H9 (cell line): ENCODE measurements at regions not wholly inside any gene's neighbourhood (a gene's known extent, or its start where the extent isn't known, plus 50 kb on each side); places are given as distances from the start of the nearest gene placed in this dataset.
"Not testable (repeated sequence)": the region's sequence is repeated elsewhere in the genome, so short reads cannot be mapped to it uniquely, and the experiment has no call there.

Experiments
- DNase-seq: peaks from one replicate; pipeline ENCODE4 v3.0.0-alpha.2; 2017
- H2AFZ ChIP-seq: one replicate; pipeline ENCODE4 v1.6.1; 2013; ENCODE audit warnings: mild to moderate bottlenecking, low read length, control low read depth, moderate library complexity
- H2AK5ac ChIP-seq: 2 replicates; pipeline ENCODE4 v1.6.1; 2013; ENCODE audit warnings: low read length, control low read depth, mixed read lengths; ENCODE audit not compliant: insufficient read length
- H2BK120ac ChIP-seq: one replicate; pipeline ENCODE4 v1.6.1; 2013; ENCODE audit warnings: low read depth, mild to moderate bottlenecking, low read length, control low read depth, inconsistent platforms; ENCODE audit not compliant: poor library complexity, severe bottlenecking
- H2BK12ac ChIP-seq: 2 replicates; pipeline ENCODE4 v1.6.1; 2013; ENCODE audit warnings: low read length, control low read depth, mixed read lengths, low read depth; ENCODE audit not compliant: insufficient read length
- H2BK15ac ChIP-seq: 2 replicates; pipeline ENCODE4 v1.6.1; 2013; ENCODE audit warnings: low read depth, low read length, control low read depth
- H2BK20ac ChIP-seq: one replicate; pipeline ENCODE4 v1.6.1; 2013; ENCODE audit warnings: low read depth, mild to moderate bottlenecking, low read length, control low read depth, inconsistent platforms; ENCODE audit not compliant: poor library complexity, severe bottlenecking
- H2BK5ac ChIP-seq: 2 replicates; pipeline ENCODE4 v1.6.1; 2013; ENCODE audit warnings: low read length, control low read depth, mixed read lengths; ENCODE audit not compliant: insufficient read length
- H3K14ac ChIP-seq: 2 replicates; pipeline ENCODE4 v1.6.1; 2013; ENCODE audit warnings: low read length, control low read depth; ENCODE audit not compliant: insufficient read depth
- H3K18ac ChIP-seq: 2 replicates; pipeline ENCODE4 v1.6.1; 2013; ENCODE audit warnings: low read depth, mild to moderate bottlenecking, mixed read lengths, low read length, control low read depth; ENCODE audit not compliant: insufficient read length
- H3K23ac ChIP-seq: 2 replicates; pipeline ENCODE4 v1.6.1; 2013; ENCODE audit warnings: low read length, control low read depth, mixed read lengths, low read depth; ENCODE audit not compliant: insufficient read length
- H3K23me2 ChIP-seq: 2 replicates; pipeline ENCODE4 v1.6.1; 2013; ENCODE audit warnings: low read depth, mild to moderate bottlenecking, mixed read lengths, low read length, control low read depth; ENCODE audit not compliant: insufficient read length, poor library complexity, severe bottlenecking
- H3K27ac ChIP-seq: 2 replicates; pipeline ENCODE4 v1.5.1; 2013; ENCODE audit warnings: low read length, control low read depth, mixed read lengths, low read depth; ENCODE audit not compliant: insufficient read length
- H3K27me3 ChIP-seq: 2 replicates; pipeline ENCODE4 v1.6.1; 2013; ENCODE audit warnings: low read length, control low read depth, inconsistent platforms; ENCODE audit not compliant: insufficient read depth
- H3K4ac ChIP-seq: 2 replicates; pipeline ENCODE4 v1.6.1; 2013; ENCODE audit warnings: low read depth, mild to moderate bottlenecking, control low read depth, inconsistent platforms, low read length, moderate library complexity
- H3K4me1 ChIP-seq: 2 replicates; pipeline ENCODE4 v1.6.1; 2013; ENCODE audit warnings: low read length, control low read depth, inconsistent platforms; ENCODE audit not compliant: insufficient read depth
- H3K4me2 ChIP-seq: 2 replicates; pipeline ENCODE4 v1.6.1; 2013; ENCODE audit warnings: low read length, control low read depth, mixed read lengths; ENCODE audit not compliant: insufficient read length, insufficient read depth
- H3K56ac ChIP-seq: 2 replicates; pipeline ENCODE4 v1.6.1; 2013; ENCODE audit warnings: low read depth, mild to moderate bottlenecking, mixed read lengths, low read length, control low read depth; ENCODE audit not compliant: insufficient read length
- H3K79me1 ChIP-seq: 2 replicates; pipeline ENCODE4 v1.6.1; 2013; ENCODE audit warnings: low read depth, mild to moderate bottlenecking, moderate library complexity, low read length, control low read depth, inconsistent platforms; ENCODE audit not compliant: insufficient read depth, poor library complexity, severe bottlenecking
- H3K79me2 ChIP-seq: 2 replicates; pipeline ENCODE4 v1.6.1; 2013; ENCODE audit warnings: low read length, control low read depth, inconsistent platforms; ENCODE audit not compliant: insufficient read depth
- H3K9ac ChIP-seq: 2 replicates; pipeline ENCODE4 v1.6.1; 2013; ENCODE audit warnings: low read length, control low read depth, mixed read lengths; ENCODE audit not compliant: insufficient read length; ENCODE audit errors: extremely low read depth
- H3K9me3 ChIP-seq: one replicate; pipeline ENCODE4 v1.6.1; 2013; ENCODE audit warnings: low read depth, low read length, inconsistent platforms; ENCODE audit not compliant: control insufficient read depth
- H3T11ph ChIP-seq: one replicate; pipeline ENCODE4 v1.6.1; 2013; ENCODE audit warnings: mild to moderate bottlenecking, low read length, control low read depth, inconsistent platforms
- H4K20me1 ChIP-seq: one replicate; pipeline ENCODE4 v1.6.1; 2013; ENCODE audit not compliant: control insufficient read depth, insufficient read length, insufficient read depth
- H4K5ac ChIP-seq: 2 replicates; pipeline ENCODE4 v1.6.1; 2013; ENCODE audit warnings: low read depth, mild to moderate bottlenecking, mixed read lengths, low read length, control low read depth; ENCODE audit not compliant: insufficient read length
- H4K8ac ChIP-seq: replicated peaks from 2 replicates; pipeline ENCODE4 v1.6.1; 2013; ENCODE audit warnings: low read length, control low read depth, mixed read lengths, low read depth; ENCODE audit not compliant: insufficient read length
- H4K91ac ChIP-seq: 2 replicates; pipeline ENCODE4 v1.6.1; 2013; ENCODE audit warnings: low read depth, mild to moderate bottlenecking, moderate library complexity, mixed read lengths, low read length, control low read depth; ENCODE audit not compliant: insufficient read length
- H3K27ac Mint-ChIP-seq, 3 experiments: 2 replicates in 2 of 3; 3 replicates in 1 of 3; pipeline ENCODE4 v1.8.0; 2020 to 2021; ENCODE audit warnings: mixed read lengths in 3 of 3, mild to moderate bottlenecking in 1 of 3, moderate library complexity in 1 of 3
- H3K27me3 Mint-ChIP-seq: 2 replicates; pipeline ENCODE4 v1.8.0; 2021; ENCODE audit warnings: low read depth, mild to moderate bottlenecking, moderate library complexity, mixed read lengths
- H3K36me3 Mint-ChIP-seq, 3 experiments: 2 replicates in 2 of 3; 3 replicates in 1 of 3; pipeline ENCODE4 v1.8.0; 2020 to 2021; ENCODE audit warnings: low read depth in 3 of 3, mixed read lengths in 3 of 3; ENCODE audit not compliant: insufficient read depth in 1 of 3
- H3K4me1 Mint-ChIP-seq, 2 experiments: 2 replicates each; pipeline ENCODE4 v1.8.0; 2020; ENCODE audit warnings: mixed read lengths in 2 of 2
- H3K4me3 Mint-ChIP-seq, 2 experiments: 2 replicates in 1 of 2; 3 replicates in 1 of 2; pipeline ENCODE4 v1.8.0; 2020 to 2021; ENCODE audit warnings: mild to moderate bottlenecking in 2 of 2, mixed read lengths in 2 of 2, moderate library complexity in 1 of 2
- H3K9me3 Mint-ChIP-seq, 2 experiments: 2 replicates in 1 of 2; 3 replicates in 1 of 2; pipeline ENCODE4 v1.8.0; 2020; ENCODE audit warnings: mild to moderate bottlenecking in 2 of 2, mixed read lengths in 2 of 2, moderate library complexity in 1 of 2
- WGBS: extraction: QIAGEN DNeasy Blood & Tissue Kit; methylation state at CpG from one replicate; pipeline ENCODE4 v1.1.7; 2013; ENCODE audit warnings: missing lambda C conversion rate, low lambda C conversion rate, mixed read lengths; ENCODE audit not compliant: insufficient read length; ENCODE audit errors: extremely low coverage; 5-methylcytosine and 5-hydroxymethylcytosine counted together
- TF ChIP-seq, protein P1 (sequence below): fragments of 200-600 bp; sonication (generic); conservative IDR thresholded peaks from 3 replicates; pipeline ENCODE4 v1.8.0; 2021; ENCODE audit warnings: antibody characterized with exemption, mild to moderate bottlenecking

DNA sequence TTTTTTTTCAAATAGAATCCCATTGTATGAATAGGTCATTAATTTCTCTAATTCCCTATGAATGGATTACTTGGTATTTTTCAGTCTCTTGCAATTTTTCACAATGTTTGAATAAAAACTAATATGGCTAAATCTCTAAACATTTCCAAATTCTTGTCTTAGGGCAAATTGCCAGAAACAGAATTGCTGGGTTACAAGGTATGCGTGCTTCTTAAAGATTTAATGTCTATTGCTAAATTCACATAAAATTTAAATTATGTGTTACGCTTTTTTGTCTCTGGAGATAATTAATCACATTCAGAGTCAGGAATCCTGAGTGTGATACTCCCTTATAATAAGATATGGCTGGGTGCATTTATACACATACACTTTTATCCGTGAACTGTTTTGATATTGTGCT is 264.5 kb upstream of the TBL1XR1 start:
- Histone ChIP-seq H3K18ac (no peak overlapping the region), H3K56ac (no peak overlapping the region), H2BK12ac (no peak overlapping the region), H4K5ac (no peak overlapping the region), H3K79me1 (no peaks in the 10 kb centered on the region), H2BK5ac (no peak overlapping the region), H4K20me1 (no peaks in the 10 kb centered on the region), H2BK20ac (no peak overlapping the region), H2BK15ac (no peak overlapping the region), H2BK120ac (no peak overlapping the region), H3K23me2 (no peaks in the 10 kb centered on the region), H2AFZ (no peak overlapping the region), H3K23ac (no peak overlapping the region), H3K27ac (no peak overlapping the region), H3K4me1 (peaks cover 2% of the 10 kb centered on the region; the same call in 1 of the 2 replicates), H3K27me3 (no peaks in the 10 kb centered on the region), H3K9ac (no peak overlapping the region), H3K4ac (no peak overlapping the region), H3K79me2 (no peaks in the 10 kb centered on the region), H3T11ph (no peak overlapping the region), H4K8ac (no peak overlapping the region), H4K91ac (no peak overlapping the region), H3K9me3 (no peaks in the 10 kb centered on the region), H3K14ac (no peak overlapping the region), H2AK5ac (no peak overlapping the region), H3K4me2 (no peak overlapping the region)
- no CpG with 5 or more reads among the region's 3 CpGs for WGBS
- Mint-ChIP-seq H3K4me3 (no peak overlapping the region), H3K4me1 (peaks cover 7 to 12% of the 10 kb centered on the region in 2 experiments; a peak in 3 of 4 replicates), H3K27ac (no peak overlapping the region), H3K36me3 (no peaks in the 10 kb centered on the region), H3K9me3 (no peaks in the 10 kb centered on the region; a peak in 1 of 5 replicates), H3K27me3 (no peaks in the 10 kb centered on the region; the same call in 1 of the 2 replicates)
- TF ChIP-seq, protein P1, sequence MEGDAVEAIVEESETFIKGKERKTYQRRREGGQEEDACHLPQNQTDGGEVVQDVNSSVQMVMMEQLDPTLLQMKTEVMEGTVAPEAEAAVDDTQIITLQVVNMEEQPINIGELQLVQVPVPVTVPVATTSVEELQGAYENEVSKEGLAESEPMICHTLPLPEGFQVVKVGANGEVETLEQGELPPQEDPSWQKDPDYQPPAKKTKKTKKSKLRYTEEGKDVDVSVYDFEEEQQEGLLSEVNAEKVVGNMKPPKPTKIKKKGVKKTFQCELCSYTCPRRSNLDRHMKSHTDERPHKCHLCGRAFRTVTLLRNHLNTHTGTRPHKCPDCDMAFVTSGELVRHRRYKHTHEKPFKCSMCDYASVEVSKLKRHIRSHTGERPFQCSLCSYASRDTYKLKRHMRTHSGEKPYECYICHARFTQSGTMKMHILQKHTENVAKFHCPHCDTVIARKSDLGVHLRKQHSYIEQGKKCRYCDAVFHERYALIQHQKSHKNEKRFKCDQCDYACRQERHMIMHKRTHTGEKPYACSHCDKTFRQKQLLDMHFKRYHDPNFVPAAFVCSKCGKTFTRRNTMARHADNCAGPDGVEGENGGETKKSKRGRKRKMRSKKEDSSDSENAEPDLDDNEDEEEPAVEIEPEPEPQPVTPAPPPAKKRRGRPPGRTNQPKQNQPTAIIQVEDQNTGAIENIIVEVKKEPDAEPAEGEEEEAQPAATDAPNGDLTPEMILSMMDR: no peak
- DNase-seq: no peak

DNA sequence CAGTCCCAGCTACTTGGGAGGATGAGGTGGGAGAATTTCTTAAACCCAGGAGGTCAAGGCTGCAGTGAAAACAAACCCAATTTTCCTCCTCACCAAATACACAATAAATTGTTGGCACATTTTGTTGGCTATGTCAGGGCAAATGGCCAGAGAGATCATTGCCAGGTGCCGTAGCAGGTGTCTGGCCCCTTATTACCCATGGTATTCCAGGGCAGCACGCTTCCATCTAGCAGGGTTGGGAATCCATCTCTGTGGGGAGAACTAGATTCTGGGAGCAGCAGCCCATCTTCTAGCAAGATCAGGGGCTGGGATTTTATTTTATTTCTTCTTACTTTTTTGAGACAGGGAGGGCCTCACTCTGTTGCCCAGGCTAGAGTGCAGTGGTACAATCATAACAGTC is 266.1 kb upstream of the TBL1XR1 start:
- H3K9me3 Mint-ChIP-seq, H3K4me3 Mint-ChIP-seq, H2BK12ac ChIP-seq, H3K36me3 Mint-ChIP-seq, H3K23ac ChIP-seq, H3K27ac ChIP-seq, H3K4me2 ChIP-seq, H3K79me1 ChIP-seq, DNase-seq, H4K5ac ChIP-seq, H4K91ac ChIP-seq, H3T11ph ChIP-seq, H4K20me1 ChIP-seq, H4K8ac ChIP-seq, H2BK20ac ChIP-seq, H3K9ac ChIP-seq, H3K56ac ChIP-seq, H2BK15ac ChIP-seq, H2BK5ac ChIP-seq, H3K27me3 ChIP-seq, H3K18ac ChIP-seq, H2AK5ac ChIP-seq, H3K14ac ChIP-seq, H3K27ac Mint-ChIP-seq, H3K79me2 ChIP-seq, H3K27me3 Mint-ChIP-seq, H3K4ac ChIP-seq, H3K9me3 ChIP-seq, H2AFZ ChIP-seq, H2BK120ac ChIP-seq, H3K23me2 ChIP-seq, H3K4me1 ChIP-seq: not testable (repeated sequence)
- WGBS: no CpG with 5 or more reads among the region's 2 CpGs
- peaks cover 7 to 12% of the 10 kb centered on the region in 2 experiments; a peak in 3 of 4 replicates for H3K4me1 Mint-ChIP-seq
